Endothelial cell of umbilical vein (primary cell): ENCODE measurements at regions not wholly inside any gene's neighbourhood (a gene's known extent, or its start where the extent isn't known, plus 50 kb on each side); places are given as distances from the start of the nearest gene placed in this dataset.
"Not testable (repeated sequence)": the region's sequence is repeated elsewhere in the genome, so short reads cannot be mapped to it uniquely, and the experiment has no call there.

Source experiments
- BruUV-seq: library from RNA; stranded (reverse); fragments of 400-500 nt; replicated peaks from 2 replicates; lab custom pipeline; 2021; lab: Mats Ljungman, UMichigan
- CTCF ChIA-PET: fragments of 300-600, 350-600 bp; sonication (Branson Sonifier 250); formaldehyde crosslinking; loops from one replicate; lab custom pipeline; 2021; ENCODE audit warnings: antibody characterized with exemption, inconsistent platforms; lab: Charles Lee
- POLR2A ChIA-PET: fragments of 300-600, 350-600 bp; sonication (Branson Sonifier 250); formaldehyde crosslinking; loops from one replicate; lab custom pipeline; 2021; ENCODE audit warnings: antibody characterized with exemption, inconsistent platforms; lab: Charles Lee
- DNase-seq: peaks from one replicate; pipeline ENCODE4 v3.0.0-alpha.2; 2011; ENCODE audit warnings: low read depth, low spot score
- FAIRE-seq: peaks from 2 replicates; lab custom pipeline; 2011; peaks lifted over from hg19 to GRCh38; lab: Jason Lieb, UNC
- H2AFZ ChIP-seq: 2 replicates; pipeline ENCODE4 v1.6.0; 2012; ENCODE audit warnings: low read depth, low read length, control low read depth, inconsistent platforms
- H3K27ac ChIP-seq: 2 replicates; pipeline ENCODE4 v1.5.1; 2011; ENCODE audit warnings: low read depth, mild to moderate bottlenecking, control low read depth, low read length, moderate library complexity; ENCODE audit not compliant: insufficient read depth
- H3K27me3 ChIP-seq, 2 experiments: 2 replicates each; pipeline versions ENCODE4 v1.6.0 to v1.6.1; 2011; ENCODE audit warnings: low read length in 2 of 2, mixed read lengths in 1 of 2; ENCODE audit not compliant: control insufficient read depth in 2 of 2, insufficient read depth in 2 of 2
- H3K36me3 ChIP-seq, 2 experiments: 2 replicates in 1 of 2; 3 replicates in 1 of 2; pipeline ENCODE4 v1.5.1; 2011; ENCODE audit warnings: low read length in 2 of 2, mild to moderate bottlenecking in 1 of 2, moderate library complexity in 1 of 2; ENCODE audit not compliant: control insufficient read depth in 2 of 2, insufficient read depth in 2 of 2; ENCODE audit errors: extremely low read depth in 1 of 2
- H3K4me1 ChIP-seq: 3 replicates; pipeline ENCODE4 v1.5.1; 2011; ENCODE audit warnings: mild to moderate bottlenecking, low read length; ENCODE audit not compliant: control insufficient read depth, insufficient read depth; ENCODE audit errors: extremely low read depth
- H3K4me2 ChIP-seq: 2 replicates; pipeline ENCODE4 v1.6.1; 2011; ENCODE audit warnings: low read length, control low read depth, mixed read lengths; ENCODE audit not compliant: insufficient read depth
- H3K4me3 ChIP-seq, 3 experiments: fragments of 200-600 bp in 1 of 3; sonication (generic), shearing (Covaris generic) in 1 of 3; replicated peaks in 1 of 3; 2 replicates each; pipeline ENCODE4 v1.5.1; 2011 to 2016; ENCODE audit warnings: control low read depth in 3 of 3, low read length in 3 of 3, mild to moderate bottlenecking in 2 of 3, inconsistent platforms in 1 of 3, low read depth in 1 of 3, moderate library complexity in 1 of 3; ENCODE audit not compliant: insufficient read depth in 1 of 3
- H3K79me2 ChIP-seq: 2 replicates; pipeline ENCODE4 v1.6.0; 2012; ENCODE audit warnings: low read length, inconsistent platforms; ENCODE audit not compliant: control insufficient read depth, insufficient read depth
- H3K9ac ChIP-seq: replicated peaks from 2 replicates; pipeline ENCODE3; 2011; ENCODE audit warnings: low read length, control low read depth; ENCODE audit not compliant: insufficient read depth; ENCODE audit errors: extremely low read depth
- H3K9me1 ChIP-seq: replicated peaks from 3 replicates; pipeline ENCODE4 v1.6.0; 2011; ENCODE audit warnings: mild to moderate bottlenecking, low read length; ENCODE audit not compliant: control insufficient read depth, insufficient read depth; ENCODE audit errors: extremely low read depth
- H3K9me3 ChIP-seq: replicated peaks from 2 replicates; pipeline ENCODE4 v1.5.1; 2012; ENCODE audit warnings: low read length, inconsistent platforms; ENCODE audit not compliant: control insufficient read depth, insufficient read depth
- H4K20me1 ChIP-seq: replicated peaks from 2 replicates; pipeline ENCODE3; 2011; ENCODE audit warnings: mild to moderate bottlenecking, low read length; ENCODE audit not compliant: control insufficient read depth, insufficient read depth; ENCODE audit errors: extremely low read depth
- CTCF ChIP-seq, 2 donors: IDR thresholded peaks; 1 replicate in 1 of 2; 2 replicates in 1 of 2; pipeline ENCODE4 v1.5.1; 2011; ENCODE audit warnings: low read length in 2 of 2, mild to moderate bottlenecking in 2 of 2, moderate library complexity in 2 of 2, control low read depth in 1 of 2, inconsistent platforms in 1 of 2, low read depth in 1 of 2; ENCODE audit not compliant: insufficient read depth in 1 of 2; ENCODE audit errors: extremely low read depth in 1 of 2
- EZH2 ChIP-seq: IDR thresholded peaks from 2 replicates; pipeline ENCODE4 v1.6.1; 2012; ENCODE audit warnings: borderline replicate concordance, low read depth, mild to moderate bottlenecking, moderate library complexity, low read length, inconsistent platforms; ENCODE audit not compliant: severe bottlenecking
- FOS ChIP-seq: IDR thresholded peaks from 2 replicates; pipeline ENCODE4 v1.6.1; 2011; ENCODE audit warnings: mild to moderate bottlenecking, low read length, moderate library complexity, borderline replicate concordance; ENCODE audit not compliant: insufficient read depth
- GATA2 ChIP-seq: IDR thresholded peaks from 2 replicates; pipeline ENCODE4 v1.7.0; 2011; ENCODE audit warnings: low read depth, mild to moderate bottlenecking, moderate library complexity, mixed read lengths, low read length; ENCODE audit not compliant: insufficient read length, insufficient read depth
- JUN ChIP-seq: IDR thresholded peaks from 2 replicates; pipeline ENCODE4 v1.6.1; 2011; ENCODE audit warnings: borderline replicate concordance, low read depth; ENCODE audit not compliant: insufficient read length, insufficient read depth
- MAX ChIP-seq: IDR thresholded peaks from 2 replicates; pipeline ENCODE4 v1.6.1; 2011; ENCODE audit not compliant: insufficient read depth, insufficient read length
- MYC ChIP-seq: IDR thresholded peaks from one replicate; pipeline ENCODE4 v1.6.1; 2011; ENCODE audit warnings: mild to moderate bottlenecking, low read depth, low read length
- POLR2A ChIP-seq: IDR thresholded peaks from 2 replicates; pipeline ENCODE4 v1.6.1; 2012; ENCODE audit warnings: low read depth, mild to moderate bottlenecking, control low read depth, low read length
- POLR2AphosphoS5 ChIP-seq: IDR thresholded peaks from 2 replicates; pipeline ENCODE4 v1.6.1; 2012; ENCODE audit warnings: low read depth, mild to moderate bottlenecking, control low read depth, low read length, moderate library complexity; ENCODE audit not compliant: insufficient read depth
- dilution Hi-C: fragments of 300-500 bp; cut with MboI; formaldehyde crosslinking; loops from one replicate; pipeline ENCODE4 v1.15.0; 2019; ENCODE audit warnings: low sequenced_read_pairs; ENCODE audit not compliant: extremely low pct_ligation_motif_present
- intact Hi-C: fragments of 100-400 bp; cut with micrococcal nuclease; formaldehyde crosslinking; loops from one replicate; pipeline ENCODE4 v1.10.0; 2022

GRCh38 chr2:182550234-182550633 lies 123.4 kb upstream of the PDE1A start:
- dilution Hi-C loops = no loop called here
- no peaks in the 10 kb centered on the region for H3K9me3 ChIP-seq
- no peak overlapping the region for H3K9ac ChIP-seq
- H2AFZ ChIP-seq = no peak overlapping the region
- no peak for TF ChIP-seq JUN
- no peak for TF ChIP-seq POLR2A
- no peak for TF ChIP-seq GATA2
- no peak for TF ChIP-seq FOS
- TF ChIP-seq POLR2AphosphoS5 = no peak
- no peak for TF ChIP-seq EZH2
- no peak for TF ChIP-seq CTCF (IDR thresholded peaks at IDR 0.05; ENCODE audit: extremely low read depth in 1 of 2, insufficient read depth in 1 of 2, low read depth in 1 of 2, low read length in 2 of 2)
- TF ChIP-seq MAX = no peak
- no peak for TF ChIP-seq MYC
- CTCF ChIA-PET = no interaction called here
- peaks cover 34% of the 10 kb centered on the region for H3K4me1 ChIP-seq
- no peak overlapping the region for H3K4me3 ChIP-seq
- POLR2A ChIA-PET = no interaction called here
- FAIRE-seq (no peak), DNase-seq (no peak)
- intact Hi-C loops = no loop called here
- H3K27ac ChIP-seq = no peak overlapping the region
- H3K79me2 ChIP-seq = no peaks in the 10 kb centered on the region
- no peak overlapping the region for H3K4me2 ChIP-seq
- H3K27me3 ChIP-seq = no peaks in the 10 kb centered on the region
- no peaks in the 10 kb centered on the region for H3K9me1 ChIP-seq
- BruUV-seq = no TSS peak
- no peaks in the 10 kb centered on the region for H4K20me1 ChIP-seq
- H3K36me3 ChIP-seq = no peaks in the 10 kb centered on the region

- DNase-seq, FAIRE-seq, intact Hi-C loops, H3K4me2 ChIP-seq, H3K27me3 ChIP-seq, H3K9me1 ChIP-seq, dilution Hi-C loops, BruUV-seq, H4K20me1 ChIP-seq, CTCF ChIA-PET, H3K9ac ChIP-seq, POLR2A ChIA-PET, H3K79me2 ChIP-seq, H3K27ac ChIP-seq, H3K36me3 ChIP-seq, H3K4me3 ChIP-seq, H3K9me3 ChIP-seq, H2AFZ ChIP-seq: not testable (repeated sequence)
- peaks cover 15% of the 10 kb centered on the region for H3K4me1 ChIP-seq
Observed at GRCh38 chr2:182552232-182552631, 125.4 kb upstream of the PDE1A start.

GRCh38 chr2:182552785-182553184 lies 125.9 kb upstream of the PDE1A start:
- H3K27me3 ChIP-seq, DNase-seq, H3K79me2 ChIP-seq, POLR2A ChIA-PET, H3K9me1 ChIP-seq, H3K9ac ChIP-seq, H3K9me3 ChIP-seq, H3K27ac ChIP-seq, BruUV-seq, FAIRE-seq, H4K20me1 ChIP-seq, H3K4me3 ChIP-seq, H3K36me3 ChIP-seq, H3K4me2 ChIP-seq, dilution Hi-C loops, H2AFZ ChIP-seq, intact Hi-C loops, CTCF ChIA-PET: not testable (repeated sequence)
- peaks cover 10% of the 10 kb centered on the region for H3K4me1 ChIP-seq
